Naive thymus-derived CD4-positive, alpha-beta T cell (primary cell): ENCODE measurements at regions not wholly inside any gene's neighbourhood (a gene's known extent, or its start where the extent isn't known, plus 50 kb on each side); places are given as distances from the start of the nearest gene placed in this dataset.

Experiments
- ATAC-seq: fragments of 150-1000 bp; cut with Tn5 transposase; 2 replicates; pipeline ENCODE4 v1.10.0; 2021; ENCODE audit warnings: mild to moderate bottlenecking, moderate library complexity
- CTCF ChIA-PET: fragments of 350-600 bp; sonication (Branson Sonifier 250); formaldehyde crosslinking; loops from one replicate; lab custom pipeline; 2021; ENCODE audit warnings: antibody characterized with exemption; lab: Charles Lee
- POLR2A ChIA-PET: fragments of 350-600 bp; sonication (Branson Sonifier 250); formaldehyde crosslinking; loops from one replicate; lab custom pipeline; 2021; ENCODE audit warnings: antibody characterized with exemption, inconsistent platforms; lab: Charles Lee
- DNase-seq, 9 donors: peaks; one replicate each; pipeline versions ENCODE4 v3.0.0 to v3.0.0-alpha.2; 2020 to 2022; ENCODE audit warnings: mixed read lengths in 1 of 9
- H3K27ac ChIP-seq: one replicate; pipeline ENCODE4 v1.7.0; 2013; ENCODE audit warnings: mild to moderate bottlenecking, low read depth, low read length, moderate library complexity
- H3K27me3 ChIP-seq, 2 donors: one replicate each; pipeline ENCODE4 v1.7.0; 2013; ENCODE audit warnings: low read length in 2 of 2, mild to moderate bottlenecking in 2 of 2, moderate library complexity in 2 of 2; ENCODE audit not compliant: control insufficient read depth in 2 of 2, insufficient read depth in 2 of 2
- H3K36me3 ChIP-seq, 3 experiments: 1 replicate in 2 of 3; 2 replicates in 1 of 3; pipeline ENCODE4 v1.7.0; 2013; ENCODE audit warnings: low read length in 3 of 3, mild to moderate bottlenecking in 3 of 3, moderate library complexity in 1 of 3; ENCODE audit not compliant: insufficient read depth in 3 of 3, control insufficient read depth in 2 of 3
- H3K4me1 ChIP-seq, 2 donors: one replicate each; pipeline ENCODE4 v1.7.0; 2013; ENCODE audit warnings: low read length in 2 of 2, mild to moderate bottlenecking in 2 of 2, moderate library complexity in 1 of 2; ENCODE audit not compliant: control insufficient read depth in 2 of 2, insufficient read depth in 2 of 2
- H3K4me3 ChIP-seq: 2 replicates; pipeline ENCODE4 v1.7.0; 2013; ENCODE audit warnings: mild to moderate bottlenecking, low read length
- H3K9me3 ChIP-seq, 3 experiments: 1 replicate in 2 of 3; 2 replicates in 1 of 3; pipeline ENCODE4 v1.7.0; 2013; ENCODE audit warnings: low read length in 3 of 3; ENCODE audit not compliant: control insufficient read depth in 2 of 3
- H3K27ac Mint-ChIP-seq, 9 donors: one replicate each; pipeline ENCODE4 v1.8.0; 2020 to 2022; ENCODE audit warnings: mixed read lengths in 9 of 9, mild to moderate bottlenecking in 8 of 9, moderate library complexity in 5 of 9, inconsistent platforms in 2 of 9
- H3K27me3 Mint-ChIP-seq, 5 donors: one replicate each; pipeline ENCODE4 v1.8.0; 2021 to 2022; ENCODE audit warnings: mixed read lengths in 5 of 5, mild to moderate bottlenecking in 1 of 5
- H3K36me3 Mint-ChIP-seq, 5 donors: one replicate each; pipeline ENCODE4 v1.8.0; 2020 to 2022; ENCODE audit warnings: mixed read lengths in 5 of 5, mild to moderate bottlenecking in 3 of 5, inconsistent platforms in 1 of 5
- H3K4me1 Mint-ChIP-seq, 7 donors: one replicate each; pipeline ENCODE4 v1.8.0; 2020 to 2022; ENCODE audit warnings: mixed read lengths in 7 of 7, mild to moderate bottlenecking in 3 of 7, inconsistent platforms in 1 of 7
- H3K4me3 Mint-ChIP-seq, 10 donors: one replicate each; pipeline ENCODE4 v1.8.0; 2020 to 2022; ENCODE audit warnings: mild to moderate bottlenecking in 10 of 10, mixed read lengths in 10 of 10, moderate library complexity in 6 of 10, inconsistent platforms in 2 of 10
- H3K9me3 Mint-ChIP-seq, 11 donors: one replicate each; pipeline ENCODE4 v1.8.0; 2020 to 2022; ENCODE audit warnings: mixed read lengths in 11 of 11, mild to moderate bottlenecking in 4 of 11, inconsistent platforms in 1 of 11, moderate library complexity in 1 of 11
- intact Hi-C, 2 donors: fragments of 100-400 bp; cut with micrococcal nuclease; formaldehyde crosslinking; loops; one replicate each; pipeline ENCODE4 v1.15.1; 2023

DNA sequence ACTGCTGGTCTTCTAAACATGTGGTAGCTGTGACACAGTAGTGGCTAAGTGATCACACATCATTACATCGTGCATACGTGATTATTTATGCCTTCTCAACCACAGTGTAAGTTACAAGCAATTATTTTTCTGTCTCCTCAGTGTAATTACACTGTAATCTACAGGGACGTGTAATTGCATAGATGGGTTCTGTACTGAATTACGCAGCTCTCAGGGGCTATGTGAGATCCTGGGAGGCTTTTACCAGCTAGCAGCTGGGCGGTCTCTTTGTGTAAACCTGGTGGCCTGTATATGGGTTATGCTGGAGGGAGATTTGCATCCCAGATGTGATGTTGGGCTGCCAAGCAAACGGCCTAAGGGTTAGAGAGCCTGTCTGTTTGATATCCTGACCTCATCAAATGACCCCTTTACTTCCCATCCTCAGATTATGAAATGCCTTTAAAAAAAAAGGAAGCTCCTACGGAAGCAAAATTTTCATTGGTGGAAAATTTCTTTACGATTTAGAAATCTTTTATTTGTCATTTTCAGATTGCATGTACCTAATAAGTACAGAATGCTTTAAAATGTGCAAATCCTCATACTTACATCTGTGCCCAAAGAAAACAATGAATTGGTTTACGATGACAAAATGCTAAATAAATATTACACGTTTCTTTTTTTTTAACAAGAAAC is 402.8 kb upstream of the JAG1 start:
- ChIA-PET POLR2A (no interaction called here), CTCF (no interaction called here)
- ATAC-seq (no peak), DNase-seq (no peak)
- H3K27me3 Mint-ChIP-seq = no peaks in the 10 kb centered on the region
- H3K4me3 ChIP-seq = no peak overlapping the region
- H3K9me3 Mint-ChIP-seq = peaks cover 0 to 13% (median 4%) of the 10 kb centered on the region in 11 donors
- no peaks in the 10 kb centered on the region for H3K4me1 Mint-ChIP-seq
- intact Hi-C loops = no loop called here
- H3K27me3 ChIP-seq = no peaks in the 10 kb centered on the region
- no peaks in the 10 kb centered on the region for H3K9me3 ChIP-seq
- no peak overlapping the region for H3K4me3 Mint-ChIP-seq
- no peaks in the 10 kb centered on the region for H3K4me1 ChIP-seq
- no peaks in the 10 kb centered on the region for H3K36me3 ChIP-seq
- no peak overlapping the region for H3K27ac Mint-ChIP-seq
- H3K36me3 Mint-ChIP-seq = no peaks in the 10 kb centered on the region
- no peak overlapping the region for H3K27ac ChIP-seq

DNA sequence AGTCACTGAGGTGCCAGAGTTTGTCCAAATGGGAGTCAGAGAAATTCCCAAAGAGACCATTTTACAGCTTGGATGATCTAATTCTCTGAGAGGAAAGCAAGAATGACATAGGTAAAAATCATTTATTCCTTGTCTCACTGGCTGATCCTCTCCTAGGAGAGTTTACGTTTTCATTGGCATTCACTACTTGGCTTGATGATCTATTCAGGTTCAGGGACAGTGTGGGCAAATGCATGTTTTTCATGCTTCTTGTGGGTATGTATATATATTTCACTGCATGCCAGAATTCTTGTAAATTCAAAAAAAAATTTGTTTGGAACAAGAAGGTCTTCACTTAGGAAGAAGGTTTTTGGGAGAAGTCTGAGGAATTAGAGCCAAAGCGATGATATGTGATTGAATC is 403.4 kb upstream of the JAG1 start:
- no peak overlapping the region for H3K4me3 ChIP-seq
- no peaks in the 10 kb centered on the region for H3K36me3 Mint-ChIP-seq
- no peaks in the 10 kb centered on the region for H3K27me3 Mint-ChIP-seq
- ATAC-seq = no peak
- intact Hi-C loops = no loop called here
- H3K36me3 ChIP-seq = no peaks in the 10 kb centered on the region
- H3K9me3 Mint-ChIP-seq = peaks cover 0 to 10% (median 3%) of the 10 kb centered on the region in 11 donors
- ChIA-PET POLR2A (no interaction called here), CTCF (no interaction called here)
- H3K27me3 ChIP-seq = no peaks in the 10 kb centered on the region
- H3K27ac ChIP-seq = no peak overlapping the region
- DNase-seq = no peak
- H3K4me1 ChIP-seq = no peaks in the 10 kb centered on the region
- no peak overlapping the region for H3K27ac Mint-ChIP-seq
- no peak overlapping the region for H3K4me3 Mint-ChIP-seq
- no peaks in the 10 kb centered on the region for H3K9me3 ChIP-seq
- no peaks in the 10 kb centered on the region for H3K4me1 Mint-ChIP-seq

DNA sequence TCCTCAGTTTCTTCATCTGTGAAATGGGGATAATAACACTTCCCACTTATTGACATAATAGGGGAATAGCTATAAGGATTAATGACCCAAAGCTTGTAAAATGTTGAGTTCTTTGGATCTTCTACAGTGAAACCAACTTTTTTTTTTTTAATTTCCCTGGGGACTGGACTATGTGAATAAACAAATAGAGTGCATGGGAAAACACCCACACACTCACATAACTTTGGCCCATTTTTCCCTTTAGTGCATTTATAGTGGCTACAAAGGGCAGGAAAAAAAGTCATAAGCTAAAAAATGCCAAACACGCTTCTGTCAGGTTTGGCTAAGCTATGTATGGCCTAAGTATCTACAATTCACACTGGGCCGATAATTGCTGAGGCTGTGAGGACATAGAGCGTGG is 406.2 kb upstream of the JAG1 start:
- ChIA-PET CTCF (no interaction called here), POLR2A (no interaction called here)
- Histone ChIP-seq H3K9me3 (no peaks in the 10 kb centered on the region), H3K4me1 (no peaks in the 10 kb centered on the region), H3K4me3 (no peak overlapping the region), H3K27me3 (no peaks in the 10 kb centered on the region), H3K27ac (no peak overlapping the region), H3K36me3 (no peaks in the 10 kb centered on the region)
- no peak overlapping the region for H3K4me3 Mint-ChIP-seq
- DNase-seq (no peak), ATAC-seq (no peak)
- H3K4me1 Mint-ChIP-seq = peaks cover 0 to 2% (median 0%) of the 10 kb centered on the region in 7 donors
- H3K27me3 Mint-ChIP-seq = no peaks in the 10 kb centered on the region
- intact Hi-C loops = no loop called here
- H3K9me3 Mint-ChIP-seq = peaks cover 0 to 11% (median 4%) of the 10 kb centered on the region in 11 donors
- H3K36me3 Mint-ChIP-seq = no peaks in the 10 kb centered on the region
- H3K27ac Mint-ChIP-seq = no peak overlapping the region

DNA sequence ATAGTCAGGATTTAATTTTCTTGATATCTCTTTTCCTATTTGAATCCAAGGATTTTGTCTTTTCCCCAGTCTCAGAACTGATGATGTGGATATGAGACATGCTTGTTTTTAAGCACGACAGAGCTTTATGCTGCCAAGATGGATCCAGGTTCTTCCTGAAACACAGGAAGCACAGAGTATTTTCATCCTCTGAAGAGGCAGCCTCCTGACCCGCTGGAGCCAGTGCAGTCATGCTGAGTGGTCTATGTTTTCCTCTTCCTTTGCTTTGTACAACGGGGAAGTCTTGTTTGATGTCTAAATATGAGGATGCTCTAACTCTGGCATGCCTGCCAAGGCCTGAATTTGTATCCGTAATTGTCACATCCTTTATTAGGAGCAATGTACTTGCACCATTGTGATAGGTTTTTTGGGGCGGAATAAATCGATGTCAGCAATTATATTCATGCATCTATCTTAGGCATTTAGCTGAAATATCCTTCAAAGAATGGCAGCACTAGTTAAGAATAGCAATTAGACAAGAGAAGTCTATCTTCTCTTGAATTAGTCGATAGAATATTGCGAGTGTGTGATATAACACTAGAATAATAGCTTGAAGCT is 407.1 kb upstream of the JAG1 start:
- Histone ChIP-seq H3K27ac (no peak overlapping the region), H3K9me3 (no peaks in the 10 kb centered on the region), H3K4me3 (no peak overlapping the region), H3K4me1 (no peaks in the 10 kb centered on the region), H3K27me3 (no peaks in the 10 kb centered on the region), H3K36me3 (no peaks in the 10 kb centered on the region)
- Mint-ChIP-seq H3K27ac (no peak overlapping the region), H3K4me1 (peaks cover 0 to 2% (median 0%) of the 10 kb centered on the region in 7 donors), H3K36me3 (no peaks in the 10 kb centered on the region), H3K27me3 (no peaks in the 10 kb centered on the region), H3K4me3 (no peak overlapping the region), H3K9me3 (peaks cover 0 to 13% (median 4%) of the 10 kb centered on the region in 11 donors)
- DNase-seq (no peak), ATAC-seq (no peak)
- intact Hi-C loops = no loop called here
- POLR2A ChIA-PET = no interaction called here
- CTCF ChIA-PET = no interaction called here

DNA sequence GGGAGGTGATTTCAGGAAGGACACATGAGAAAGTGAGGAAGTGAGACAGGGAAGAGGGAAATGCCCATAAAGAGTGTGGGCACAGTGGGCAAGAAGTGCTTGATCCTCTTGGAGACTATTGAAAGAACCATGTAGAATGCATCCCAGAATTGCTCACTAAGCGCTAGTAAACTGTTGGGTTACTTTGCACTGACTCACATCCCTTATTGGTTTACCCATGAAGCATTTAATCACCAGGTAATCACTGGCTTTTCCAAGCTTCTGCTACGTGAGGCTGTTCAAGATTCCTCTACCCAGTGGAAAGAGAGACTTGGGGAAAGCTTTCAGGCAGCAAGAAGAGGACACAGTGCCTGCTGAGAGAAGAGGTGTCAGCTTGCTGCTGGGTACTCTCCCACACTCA is 410.0 kb upstream of the JAG1 start:
- Mint-ChIP-seq H3K9me3 (peaks cover 0 to 22% (median 5%) of the 10 kb centered on the region in 11 donors), H3K4me3 (no peak overlapping the region), H3K27ac (no peak overlapping the region), H3K27me3 (no peaks in the 10 kb centered on the region), H3K36me3 (no peaks in the 10 kb centered on the region), H3K4me1 (peaks cover 0 to 2% (median 0%) of the 10 kb centered on the region in 7 donors)
- DNase-seq (no peak), ATAC-seq (no peak)
- Histone ChIP-seq H3K4me3 (no peak overlapping the region), H3K9me3 (no peaks in the 10 kb centered on the region), H3K4me1 (no peaks in the 10 kb centered on the region), H3K27ac (no peak overlapping the region), H3K36me3 (no peaks in the 10 kb centered on the region), H3K27me3 (no peaks in the 10 kb centered on the region)
- CTCF ChIA-PET = interaction anchor here (0.9 kb wide), 1 partner anchor 8 kb away, joined by 3 read pairs; no protein-coding TSS in a partner anchor
- POLR2A ChIA-PET = no interaction called here
- intact Hi-C loops = no loop called here

DNA sequence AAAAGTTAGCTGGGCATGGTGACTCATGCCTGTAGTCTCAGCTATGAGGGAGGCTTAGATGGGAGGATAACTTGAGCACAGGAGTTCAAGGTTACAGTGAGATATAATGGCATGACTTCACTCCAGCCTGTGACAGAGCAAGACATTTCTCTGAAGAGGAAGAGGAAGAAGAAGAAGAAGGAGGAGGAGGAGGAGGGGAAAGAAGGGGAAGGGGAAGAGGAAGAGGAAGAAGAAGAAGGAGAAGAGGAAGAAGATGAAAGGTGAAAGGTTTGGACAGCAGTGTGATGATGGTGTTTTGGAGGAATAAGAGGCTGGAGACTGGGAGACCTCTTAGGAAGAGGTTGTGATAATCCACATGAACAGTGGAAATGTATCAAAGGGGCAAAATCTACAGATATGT is 410.7 kb upstream of the JAG1 start:
- Mint-ChIP-seq H3K27ac (no peak overlapping the region), H3K36me3 (no peaks in the 10 kb centered on the region), H3K9me3 (peaks cover 0 to 22% (median 5%) of the 10 kb centered on the region in 11 donors), H3K4me3 (no peak overlapping the region), H3K4me1 (peaks cover 0 to 2% (median 0%) of the 10 kb centered on the region in 7 donors), H3K27me3 (no peaks in the 10 kb centered on the region)
- Histone ChIP-seq H3K36me3 (no peaks in the 10 kb centered on the region), H3K4me1 (no peaks in the 10 kb centered on the region), H3K27me3 (no peaks in the 10 kb centered on the region), H3K27ac (no peak overlapping the region), H3K9me3 (no peaks in the 10 kb centered on the region), H3K4me3 (no peak overlapping the region)
- intact Hi-C loops = no loop called here
- no peak for DNase-seq
- no peak for ATAC-seq
- CTCF ChIA-PET = interaction anchor here (0.9 kb wide), 1 partner anchor 9 kb away, joined by 3 read pairs; no protein-coding TSS in a partner anchor
- POLR2A ChIA-PET = no interaction called here

DNA sequence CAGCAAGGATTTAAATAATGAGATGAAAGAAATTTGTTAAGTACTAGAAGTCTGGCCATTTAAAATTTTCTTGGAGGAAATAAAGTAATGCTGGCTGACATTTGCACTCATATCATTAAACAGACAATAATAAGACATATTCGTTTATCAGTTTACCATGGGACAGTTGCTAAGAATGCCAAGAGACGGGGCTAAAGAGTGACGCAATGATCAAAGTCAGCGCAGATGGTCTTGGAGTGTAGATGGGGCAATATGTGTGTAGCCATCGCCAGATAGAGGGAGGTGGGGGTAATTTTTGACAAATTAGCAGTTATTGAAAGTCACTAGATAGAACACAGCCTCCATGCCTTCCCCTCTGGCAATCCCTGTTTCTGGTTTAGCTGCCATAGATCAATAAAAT is 413.2 kb upstream of the JAG1 start:
- DNase-seq = no peak
- CTCF ChIA-PET = no interaction called here

More for the DNA sequence above, 413.2 kb upstream of the JAG1 start:
- Histone ChIP-seq H3K4me1 (no peaks in the 10 kb centered on the region), H3K4me3 (no peak overlapping the region), H3K36me3 (no peaks in the 10 kb centered on the region), H3K27ac (no peak overlapping the region), H3K9me3 (no peaks in the 10 kb centered on the region), H3K27me3 (no peaks in the 10 kb centered on the region)
- intact Hi-C loops = no loop called here
- peaks cover 0 to 22% (median 4%) of the 10 kb centered on the region in 11 donors for H3K9me3 Mint-ChIP-seq
- no peaks in the 10 kb centered on the region for H3K36me3 Mint-ChIP-seq
- no peak overlapping the region for H3K4me3 Mint-ChIP-seq
- no peaks in the 10 kb centered on the region for H3K27me3 Mint-ChIP-seq
- no peak overlapping the region for H3K27ac Mint-ChIP-seq
- no peak for ATAC-seq
- peaks cover 0 to 2% (median 0%) of the 10 kb centered on the region in 7 donors for H3K4me1 Mint-ChIP-seq
- POLR2A ChIA-PET = no interaction called here
